GM12878 (cell line): ENCODE measurements at regions not wholly inside any gene's neighbourhood (a gene's known extent, or its start where the extent isn't known, plus 50 kb on each side); places are given as distances from the start of the nearest gene placed in this dataset.

Experiments
- ATAC-seq: fragments of 200-7000 bp; cut with Tn5 transposase; 3 replicates; pipeline ENCODE4 v1.9.1; 2020; ENCODE audit warnings: mild to moderate bottlenecking, moderate library complexity
- BruUV-seq: library from RNA; stranded (reverse); fragments of 400-500 nt; replicated peaks from 2 replicates; lab custom pipeline; 2021; lab: Mats Ljungman, UMichigan
- CTCF ChIA-PET: fragments of 300-600 bp; sonication (Branson Sonifier 250); formaldehyde crosslinking; extraction: SDS; loops from one replicate; lab custom pipeline; 2021; ENCODE audit warnings: inconsistent platforms; lab: Yijun Ruan, JAX
- POLR2A ChIA-PET: fragments of 350-600 bp; formaldehyde crosslinking; extraction: SDS; loops from one replicate; lab custom pipeline; 2021; ENCODE audit warnings: inconsistent platforms; lab: Charles Lee
- RAD21 ChIA-PET: fragments of 300-600 bp; sonication (Branson Sonifier 250); formaldehyde crosslinking; loops from one replicate; lab custom pipeline; 2023; ENCODE audit warnings: antibody characterized with exemption; ENCODE audit not compliant: unreplicated experiment; lab: Charles Lee
- SMC1A ChIA-PET: fragments of 300-600 bp; sonication (Branson Sonifier 250); formaldehyde crosslinking; loops from one replicate; lab custom pipeline; 2023; ENCODE audit not compliant: unreplicated experiment, uncharacterized antibody; lab: Charles Lee
- DNase-seq: peaks from one replicate; pipeline ENCODE4 v3.0.0-alpha.2; 2011; ENCODE audit warnings: low read depth, low spot score
- FAIRE-seq: peaks from 3 replicates; lab custom pipeline; 2011; peaks lifted over from hg19 to GRCh38; lab: Jason Lieb, UNC
- H2AFZ ChIP-seq: 2 replicates; pipeline ENCODE4 v1.6.0; 2011; ENCODE audit warnings: low read depth, low read length, control low read depth; ENCODE audit not compliant: control insufficient read depth
- H3K27ac ChIP-seq: 2 replicates; pipeline ENCODE4 v1.5.1; 2011; ENCODE audit warnings: control low read depth; ENCODE audit not compliant: control insufficient read depth, insufficient read depth
- H3K27me3 ChIP-seq, 2 experiments: replicated peaks in 1 of 2; 2 replicates each; pipeline versions ENCODE4 v1.6.0 to v1.6.1; 2011; ENCODE audit warnings: low read length in 1 of 2; ENCODE audit not compliant: control insufficient read depth in 2 of 2, insufficient read depth in 2 of 2
- H3K36me3 ChIP-seq, 2 experiments: 2 replicates each; pipeline ENCODE4 v1.5.1; 2011; ENCODE audit warnings: low read length in 1 of 2; ENCODE audit not compliant: control insufficient read depth in 2 of 2, insufficient read depth in 2 of 2
- H3K4me1 ChIP-seq: 2 replicates; pipeline ENCODE4 v1.6.1; 2011; ENCODE audit warnings: mild to moderate bottlenecking, low read length, moderate library complexity, mixed read lengths; ENCODE audit not compliant: control insufficient read depth, insufficient read depth
- H3K4me2 ChIP-seq: 2 replicates; pipeline ENCODE4 v1.6.0; 2011; ENCODE audit warnings: control low read depth; ENCODE audit not compliant: control insufficient read depth, insufficient read depth
- H3K4me3 ChIP-seq: fragments of 200-600 bp; sonication (generic); 2 replicates; pipeline ENCODE4 v1.5.1; 2016
- H3K79me2 ChIP-seq: 2 replicates; pipeline ENCODE4 v1.6.0; 2011; ENCODE audit warnings: low read length; ENCODE audit not compliant: control insufficient read depth, insufficient read depth
- H3K9ac ChIP-seq: 2 replicates; pipeline ENCODE4 v1.8.0; 2011; ENCODE audit warnings: low read length, control low read depth, mixed read lengths; ENCODE audit not compliant: control insufficient read depth, insufficient read depth
- H3K9me3 ChIP-seq: replicated peaks from 3 replicates; pipeline ENCODE4 v1.5.1; 2011; ENCODE audit warnings: mild to moderate bottlenecking, low read length; ENCODE audit not compliant: control insufficient read depth, insufficient read depth
- H4K20me1 ChIP-seq: 2 replicates; pipeline ENCODE4 v1.6.0; 2011; ENCODE audit not compliant: control insufficient read depth, insufficient read depth
- BCL11A ChIP-seq: IDR thresholded peaks from 2 replicates; pipeline ENCODE4 v1.6.1; 2011; ENCODE audit warnings: low read depth, low read length
- CBX3 ChIP-seq: fragments of 200-600 bp; sonication (generic); IDR thresholded peaks from 2 replicates; pipeline ENCODE4 v1.6.1; 2016; ENCODE audit warnings: low read depth, borderline replicate concordance
- FOS ChIP-seq: IDR thresholded peaks from 3 replicates; pipeline ENCODE4 v1.6.1; 2011; ENCODE audit warnings: borderline replicate concordance; ENCODE audit not compliant: insufficient read length; ENCODE audit errors: extremely low read depth
- FOXM1 ChIP-seq: IDR thresholded peaks from 2 replicates; pipeline ENCODE4 v1.6.1; 2012; ENCODE audit warnings: low read depth, mild to moderate bottlenecking, inconsistent platforms, low read length, moderate library complexity
- GATAD2B ChIP-seq: fragments of 450-650 bp; conservative IDR thresholded peaks from 2 replicates; pipeline ENCODE4 v1.6.1; 2017; ENCODE audit warnings: low read depth, mild to moderate bottlenecking, moderate library complexity
- JUNB ChIP-seq: IDR thresholded peaks from 2 replicates; pipeline ENCODE4 v1.6.1; 2016; ENCODE audit warnings: antibody characterized with exemption, mild to moderate bottlenecking
- MEF2A ChIP-seq: IDR thresholded peaks from 2 replicates; pipeline ENCODE4 v1.6.1; 2011; ENCODE audit warnings: low read depth, mild to moderate bottlenecking, low read length, moderate library complexity; ENCODE audit not compliant: insufficient read depth
- RAD51 ChIP-seq: fragments of 450-650 bp; IDR thresholded peaks from 2 replicates; pipeline ENCODE4 v1.6.1; 2016; ENCODE audit warnings: moderate library complexity, mild to moderate bottlenecking, inconsistent platforms
- RELA ChIP-seq: fragments of 450-650 bp; IDR thresholded peaks from 2 replicates; pipeline ENCODE4 v1.8.0; 2014; ENCODE audit warnings: borderline replicate concordance; ENCODE audit not compliant: partially characterized antibody
- RUNX3 ChIP-seq: IDR thresholded peaks from 2 replicates; pipeline ENCODE4 v1.6.1; 2012; ENCODE audit warnings: low read length, inconsistent platforms
- SMARCA5 ChIP-seq: fragments of 450-650 bp; IDR thresholded peaks from 2 replicates; pipeline ENCODE4 v1.6.1; 2017; ENCODE audit warnings: mild to moderate bottlenecking
- SMC3 ChIP-seq: IDR thresholded peaks from 2 replicates; pipeline ENCODE4 v1.6.1; 2011; ENCODE audit warnings: low read length, improper control_type of control experiment, borderline replicate concordance
- ZSCAN29 ChIP-seq: fragments of 450-650 bp; IDR thresholded peaks from 2 replicates; pipeline ENCODE4 v1.6.1; 2017; ENCODE audit warnings: mild to moderate bottlenecking, moderate library complexity
- WGBS: methylation state at CpG from one replicate; pipeline ENCODE4 v1.1.6; 2016; ENCODE audit warnings: low lambda C conversion rate; ENCODE audit not compliant: insufficient replicate concordance, insufficient coverage; ENCODE audit errors: missing lambda C conversion rate; 5-methylcytosine and 5-hydroxymethylcytosine counted together
- in situ Hi-C: fragments of 300-500 bp; cut with MboI; formaldehyde crosslinking; loops from 9 replicates; pipeline ENCODE4 v1.14.3; 2018; ENCODE audit warnings: mixed read lengths
- intact Hi-C: fragments of 100-400 bp; cut with micrococcal nuclease; formaldehyde crosslinking; loops from one replicate; pipeline ENCODE4 v1.14.2; 2022; ENCODE audit not compliant: unreplicated experiment
- TF ChIP-seq, protein P1 (sequence below): fragments of 450-650 bp; IDR thresholded peaks from 2 replicates; pipeline ENCODE4 v1.6.1; 2017; ENCODE audit warnings: mild to moderate bottlenecking
- TF ChIP-seq, protein P2 (sequence below): fragments of 450-650 bp; IDR thresholded peaks from 2 replicates; pipeline ENCODE4 v1.6.1; 2018; ENCODE audit warnings: borderline replicate concordance, mild to moderate bottlenecking; ENCODE audit not compliant: partially characterized antibody
- TF ChIP-seq, protein P3 (sequence below): fragments of 450-650 bp; conservative IDR thresholded peaks from 2 replicates; pipeline ENCODE4 v1.6.1; 2017; ENCODE audit warnings: mild to moderate bottlenecking, moderate library complexity
- TF ChIP-seq, protein P4 (sequence below): fragments of 450-650 bp; formaldehyde crosslinking; IDR thresholded peaks from 2 replicates; pipeline ENCODE4 v1.5.0; 2022; ENCODE audit warnings: mild to moderate bottlenecking, missing genetic modification characterization

DNA sequence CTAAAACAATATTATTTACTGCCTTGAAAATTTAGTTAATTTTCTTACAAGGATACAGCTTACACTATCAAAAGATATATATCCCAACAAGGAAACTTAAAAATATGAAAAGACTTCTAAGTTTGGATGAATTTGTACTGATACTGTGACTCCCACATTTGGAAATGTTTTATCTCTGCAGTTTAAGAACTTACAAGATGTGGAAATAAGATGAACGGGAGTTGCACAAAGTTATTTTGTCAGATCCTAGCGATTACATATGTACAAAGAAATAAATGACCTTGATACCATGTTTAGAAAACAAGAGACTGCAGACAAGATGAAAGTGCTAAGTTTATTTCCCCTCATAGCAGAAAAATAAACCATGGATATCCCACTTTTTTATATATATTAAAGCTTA lies 103.7 kb upstream of the TMEM106B start:
- Histone ChIP-seq H2AFZ (no peak overlapping the region), H3K36me3 (no peaks in the 10 kb centered on the region), H3K79me2 (no peaks in the 10 kb centered on the region), H3K4me3 (no peak overlapping the region), H3K9ac (no peak overlapping the region), H3K4me2 (no peak overlapping the region), H4K20me1 (no peaks in the 10 kb centered on the region), H3K27me3 (peaks cover 0 to 4% of the 10 kb centered on the region in 2 experiments; a peak in 3 of 4 replicates), H3K9me3 (no peaks in the 10 kb centered on the region), H3K27ac (no peak overlapping the region), H3K4me1 (no peaks in the 10 kb centered on the region)
- no peak for ATAC-seq
- POLR2A ChIA-PET: no interaction called here
- no peak for FAIRE-seq
- SMC1A ChIA-PET: no interaction called here
- CTCF ChIA-PET: no interaction called here
- 50% methylated on average over 2 of the region's 2 CpGs for WGBS
- intact Hi-C loops: no loop called here
- RAD21 ChIA-PET: no interaction called here
- no TSS peak for BruUV-seq
- in situ Hi-C loops: no loop called here
- DNase-seq: no peak
- no peak for TF ChIP-seq MEF2A
- TF ChIP-seq RAD51: no peak
- no peak for TF ChIP-seq RELA
- TF ChIP-seq SMC3: no peak
- TF ChIP-seq ZSCAN29: no peak
- no peak for TF ChIP-seq GATAD2B
- TF ChIP-seq, protein P1, sequence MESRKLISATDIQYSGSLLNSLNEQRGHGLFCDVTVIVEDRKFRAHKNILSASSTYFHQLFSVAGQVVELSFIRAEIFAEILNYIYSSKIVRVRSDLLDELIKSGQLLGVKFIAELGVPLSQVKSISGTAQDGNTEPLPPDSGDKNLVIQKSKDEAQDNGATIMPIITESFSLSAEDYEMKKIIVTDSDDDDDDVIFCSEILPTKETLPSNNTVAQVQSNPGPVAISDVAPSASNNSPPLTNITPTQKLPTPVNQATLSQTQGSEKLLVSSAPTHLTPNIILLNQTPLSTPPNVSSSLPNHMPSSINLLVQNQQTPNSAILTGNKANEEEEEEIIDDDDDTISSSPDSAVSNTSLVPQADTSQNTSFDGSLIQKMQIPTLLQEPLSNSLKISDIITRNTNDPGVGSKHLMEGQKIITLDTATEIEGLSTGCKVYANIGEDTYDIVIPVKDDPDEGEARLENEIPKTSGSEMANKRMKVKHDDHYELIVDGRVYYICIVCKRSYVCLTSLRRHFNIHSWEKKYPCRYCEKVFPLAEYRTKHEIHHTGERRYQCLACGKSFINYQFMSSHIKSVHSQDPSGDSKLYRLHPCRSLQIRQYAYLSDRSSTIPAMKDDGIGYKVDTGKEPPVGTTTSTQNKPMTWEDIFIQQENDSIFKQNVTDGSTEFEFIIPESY: no peak
- no peak for TF ChIP-seq FOXM1
- TF ChIP-seq, protein P2, sequence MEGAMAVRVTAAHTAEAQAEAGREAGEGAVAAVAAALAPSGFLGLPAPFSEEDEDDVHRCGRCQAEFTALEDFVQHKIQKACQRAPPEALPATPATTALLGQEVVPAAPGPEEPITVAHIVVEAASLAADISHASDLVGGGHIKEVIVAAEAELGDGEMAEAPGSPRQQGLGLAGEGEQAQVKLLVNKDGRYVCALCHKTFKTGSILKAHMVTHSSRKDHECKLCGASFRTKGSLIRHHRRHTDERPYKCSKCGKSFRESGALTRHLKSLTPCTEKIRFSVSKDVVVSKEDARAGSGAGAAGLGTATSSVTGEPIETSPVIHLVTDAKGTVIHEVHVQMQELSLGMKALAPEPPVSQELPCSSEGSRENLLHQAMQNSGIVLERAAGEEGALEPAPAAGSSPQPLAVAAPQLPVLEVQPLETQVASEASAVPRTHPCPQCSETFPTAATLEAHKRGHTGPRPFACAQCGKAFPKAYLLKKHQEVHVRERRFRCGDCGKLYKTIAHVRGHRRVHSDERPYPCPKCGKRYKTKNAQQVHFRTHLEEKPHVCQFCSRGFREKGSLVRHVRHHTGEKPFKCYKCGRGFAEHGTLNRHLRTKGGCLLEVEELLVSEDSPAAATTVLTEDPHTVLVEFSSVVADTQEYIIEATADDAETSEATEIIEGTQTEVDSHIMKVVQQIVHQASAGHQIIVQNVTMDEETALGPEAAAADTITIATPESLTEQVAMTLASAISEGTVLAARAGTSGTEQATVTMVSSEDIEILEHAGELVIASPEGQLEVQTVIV: no peak
- no peak for TF ChIP-seq SMARCA5
- no peak for TF ChIP-seq FOS
- TF ChIP-seq JUNB: no peak
- TF ChIP-seq, protein P3, sequence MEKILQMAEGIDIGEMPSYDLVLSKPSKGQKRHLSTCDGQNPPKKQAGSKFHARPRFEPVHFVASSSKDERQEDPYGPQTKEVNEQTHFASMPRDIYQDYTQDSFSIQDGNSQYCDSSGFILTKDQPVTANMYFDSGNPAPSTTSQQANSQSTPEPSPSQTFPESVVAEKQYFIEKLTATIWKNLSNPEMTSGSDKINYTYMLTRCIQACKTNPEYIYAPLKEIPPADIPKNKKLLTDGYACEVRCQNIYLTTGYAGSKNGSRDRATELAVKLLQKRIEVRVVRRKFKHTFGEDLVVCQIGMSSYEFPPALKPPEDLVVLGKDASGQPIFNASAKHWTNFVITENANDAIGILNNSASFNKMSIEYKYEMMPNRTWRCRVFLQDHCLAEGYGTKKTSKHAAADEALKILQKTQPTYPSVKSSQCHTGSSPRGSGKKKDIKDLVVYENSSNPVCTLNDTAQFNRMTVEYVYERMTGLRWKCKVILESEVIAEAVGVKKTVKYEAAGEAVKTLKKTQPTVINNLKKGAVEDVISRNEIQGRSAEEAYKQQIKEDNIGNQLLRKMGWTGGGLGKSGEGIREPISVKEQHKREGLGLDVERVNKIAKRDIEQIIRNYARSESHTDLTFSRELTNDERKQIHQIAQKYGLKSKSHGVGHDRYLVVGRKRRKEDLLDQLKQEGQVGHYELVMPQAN: no peak
- TF ChIP-seq, protein P4, sequence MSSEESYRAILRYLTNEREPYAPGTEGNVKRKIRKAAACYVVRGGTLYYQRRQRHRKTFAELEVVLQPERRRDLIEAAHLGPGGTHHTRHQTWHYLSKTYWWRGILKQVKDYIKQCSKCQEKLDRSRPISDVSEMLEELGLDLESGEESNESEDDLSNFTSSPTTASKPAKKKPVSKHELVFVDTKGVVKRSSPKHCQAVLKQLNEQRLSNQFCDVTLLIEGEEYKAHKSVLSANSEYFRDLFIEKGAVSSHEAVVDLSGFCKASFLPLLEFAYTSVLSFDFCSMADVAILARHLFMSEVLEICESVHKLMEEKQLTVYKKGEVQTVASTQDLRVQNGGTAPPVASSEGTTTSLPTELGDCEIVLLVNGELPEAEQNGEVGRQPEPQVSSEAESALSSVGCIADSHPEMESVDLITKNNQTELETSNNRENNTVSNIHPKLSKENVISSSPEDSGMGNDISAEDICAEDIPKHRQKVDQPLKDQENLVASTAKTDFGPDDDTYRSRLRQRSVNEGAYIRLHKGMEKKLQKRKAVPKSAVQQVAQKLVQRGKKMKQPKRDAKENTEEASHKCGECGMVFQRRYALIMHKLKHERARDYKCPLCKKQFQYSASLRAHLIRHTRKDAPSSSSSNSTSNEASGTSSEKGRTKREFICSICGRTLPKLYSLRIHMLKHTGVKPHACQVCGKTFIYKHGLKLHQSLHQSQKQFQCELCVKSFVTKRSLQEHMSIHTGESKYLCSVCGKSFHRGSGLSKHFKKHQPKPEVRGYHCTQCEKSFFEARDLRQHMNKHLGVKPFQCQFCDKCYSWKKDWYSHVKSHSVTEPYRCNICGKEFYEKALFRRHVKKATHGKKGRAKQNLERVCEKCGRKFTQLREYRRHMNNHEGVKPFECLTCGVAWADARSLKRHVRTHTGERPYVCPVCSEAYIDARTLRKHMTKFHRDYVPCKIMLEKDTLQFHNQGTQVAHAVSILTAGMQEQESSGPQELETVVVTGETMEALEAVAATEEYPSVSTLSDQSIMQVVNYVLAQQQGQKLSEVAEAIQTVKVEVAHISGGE: no peak
- no peak for TF ChIP-seq RUNX3
- TF ChIP-seq BCL11A: no peak
- TF ChIP-seq CBX3: no peak
